PC-9 (cell line): ENCODE measurements at regions not wholly inside any gene's neighbourhood (a gene's known extent, or its start where the extent isn't known, plus 50 kb on each side); places are given as distances from the start of the nearest gene placed in this dataset.

Experiments
- BruUV-seq: library from RNA; stranded (reverse); fragments of 400-500 nt; replicated peaks from 2 replicates; lab custom pipeline; 2021; lab: Mats Ljungman, UMichigan
- CTCF ChIA-PET: fragments of 300-600 bp; sonication (Branson Sonifier 250); formaldehyde crosslinking; loops from one replicate; lab custom pipeline; 2022; ENCODE audit warnings: antibody characterized with exemption; lab: Charles Lee
- POLR2A ChIA-PET: fragments of 300-600 bp; sonication (Branson Sonifier 250); formaldehyde crosslinking; loops from one replicate; lab custom pipeline; 2022; ENCODE audit warnings: antibody characterized with exemption; ENCODE audit not compliant: unreplicated experiment; lab: Charles Lee
- DNase-seq, 2 experiments: peaks; one replicate each; pipeline versions ENCODE4 v3.0.0 to v3.0.0-alpha.2; 2015 to 2022; ENCODE audit warnings: mixed read lengths in 1 of 2
- H2AFZ ChIP-seq: fragments of 200-600 bp; sonication (generic); 2 replicates; pipeline ENCODE4 v1.8.1; 2017; ENCODE audit warnings: antibody characterized with exemption
- H3F3A ChIP-seq: fragments of 200-600 bp; sonication (generic); 2 replicates; pipeline ENCODE4 v1.8.1; 2017; ENCODE audit warnings: antibody characterized with exemption, mild to moderate bottlenecking, low read depth; ENCODE audit not compliant: insufficient read depth
- H3K27ac ChIP-seq: fragments of 200-600 bp; sonication (generic); 2 replicates; pipeline ENCODE4 v1.6.1; 2016; ENCODE audit warnings: mixed run types
- H3K27me3 ChIP-seq: fragments of 200-600 bp; sonication (generic); 2 replicates; pipeline ENCODE4 v1.6.1; 2016; ENCODE audit warnings: low read depth, mixed run types; ENCODE audit not compliant: insufficient read depth
- H3K36me3 ChIP-seq: fragments of 200-600 bp; sonication (generic); 2 replicates; pipeline ENCODE4 v1.6.1; 2016; ENCODE audit warnings: low read depth, mixed run types
- H3K4me1 ChIP-seq: fragments of 200-600 bp; sonication (generic); replicated peaks from 2 replicates; pipeline ENCODE4 v1.6.1; 2016; ENCODE audit warnings: mixed run types; ENCODE audit not compliant: insufficient read depth
- H3K4me2 ChIP-seq: fragments of 200-600 bp; sonication (generic); 2 replicates; pipeline ENCODE4 v1.6.1; 2017; ENCODE audit warnings: mixed run types
- H3K4me3 ChIP-seq: fragments of 200-600 bp; sonication (generic); 2 replicates; pipeline ENCODE4 v1.6.1; 2016; ENCODE audit warnings: mixed run types
- H3K79me2 ChIP-seq: fragments of 200-600 bp; sonication (generic); 2 replicates; pipeline ENCODE4 v1.6.1; 2017; ENCODE audit warnings: low read depth, mixed run types
- H3K9me2 ChIP-seq: fragments of 200-600 bp; sonication (generic); 2 replicates; pipeline ENCODE4 v1.8.1; 2017; ENCODE audit warnings: mild to moderate bottlenecking; ENCODE audit not compliant: insufficient read depth
- H3K9me3 ChIP-seq: fragments of 200-600 bp; sonication (generic); 2 replicates; pipeline ENCODE4 v1.8.1; 2016; ENCODE audit warnings: low read depth; ENCODE audit not compliant: insufficient read depth
- H4K20me1 ChIP-seq: fragments of 200-600 bp; sonication (generic); 2 replicates; pipeline ENCODE4 v1.8.1; 2017; ENCODE audit not compliant: insufficient read depth
- CTCF ChIP-seq: fragments of 200-600 bp; sonication (generic); conservative IDR thresholded peaks from 2 replicates; pipeline ENCODE4 v1.6.1; 2017; ENCODE audit warnings: mixed run types, antibody characterized with exemption, mild to moderate bottlenecking, moderate library complexity
- EZH2 ChIP-seq: fragments of 200-600 bp; sonication (generic); IDR thresholded peaks from 2 replicates; pipeline ENCODE4 v1.8.0; 2017; ENCODE audit warnings: antibody characterized with exemption, low read depth
- intact Hi-C: fragments of 100-400 bp; cut with micrococcal nuclease; formaldehyde crosslinking; loops from one replicate; pipeline ENCODE4 v1.10.0; 2022; ENCODE audit not compliant: unreplicated experiment

GRCh38 chr2:104425850-104426595, 427.9 kb upstream of the POU3F3 start:
- BruUV-seq = no TSS peak
- Histone ChIP-seq H3K4me2 (no peak overlapping the region), H3K27ac (no peak overlapping the region), H4K20me1 (no peaks in the 10 kb centered on the region), H3F3A (no peaks in the 10 kb centered on the region), H3K9me3 (no peaks in the 10 kb centered on the region), H3K79me2 (no peaks in the 10 kb centered on the region), H3K36me3 (no peaks in the 10 kb centered on the region), H3K27me3 (peaks cover 13% of the 10 kb centered on the region), H3K4me1 (no peaks in the 10 kb centered on the region), H3K9me2 (no peaks in the 10 kb centered on the region), H3K4me3 (no peak overlapping the region), H2AFZ (no peak overlapping the region)
- ChIA-PET CTCF (no interaction called here), POLR2A (no interaction called here)
- DNase-seq = no peak
- TF ChIP-seq CTCF (no peak), EZH2 (no peak)
- intact Hi-C loops = no loop called here

- Histone ChIP-seq H3K4me3 (no peak overlapping the region), H3K4me1 (no peaks in the 10 kb centered on the region), H4K20me1 (no peaks in the 10 kb centered on the region), H3F3A (no peaks in the 10 kb centered on the region), H2AFZ (no peak overlapping the region), H3K9me2 (no peaks in the 10 kb centered on the region), H3K79me2 (no peaks in the 10 kb centered on the region), H3K36me3 (no peaks in the 10 kb centered on the region), H3K4me2 (no peak overlapping the region), H3K27ac (no peak overlapping the region), H3K9me3 (no peaks in the 10 kb centered on the region), H3K27me3 (peaks cover 26% of the 10 kb centered on the region)
- ChIA-PET CTCF (no interaction called here), POLR2A (no interaction called here)
- TF ChIP-seq EZH2 (no peak), CTCF (no peak)
- DNase-seq = no peak
- BruUV-seq = no TSS peak
- intact Hi-C loops = no loop called here
Observed at GRCh38 chr2:104428155-104428554, 425.8 kb upstream of the POU3F3 start.

GRCh38 chr2:104429639-104430358, 424.1 kb upstream of the POU3F3 start:
- Histone ChIP-seq H3K27ac (no peak overlapping the region), H3K79me2 (no peaks in the 10 kb centered on the region), H3F3A (no peaks in the 10 kb centered on the region), H3K9me3 (no peaks in the 10 kb centered on the region), H3K4me3 (no peak overlapping the region), H3K4me1 (no peaks in the 10 kb centered on the region), H3K9me2 (no peaks in the 10 kb centered on the region), H4K20me1 (no peaks in the 10 kb centered on the region), H3K27me3 (peaks cover 32% of the 10 kb centered on the region), H3K4me2 (no peak overlapping the region), H2AFZ (no peak overlapping the region), H3K36me3 (no peaks in the 10 kb centered on the region)
- intact Hi-C loops = no loop called here
- no TSS peak for BruUV-seq
- TF ChIP-seq EZH2 (no peak), CTCF (no peak)
- no peak for DNase-seq
- POLR2A ChIA-PET = no interaction called here
- CTCF ChIA-PET = no interaction called here
